ENCODE measurements at regions not wholly inside any gene's neighbourhood (a gene's known extent, or its start where the extent isn't known, plus 50 kb on each side); places are given as distances from the start of the nearest gene placed in this dataset.

GRCh38 chr18:11324956-11325882 lies 175.8 kb upstream of the PIEZO2 start:
- Histone ChIP-seq H3K9ac (ENCODE audit: low read depth, low read length) (no peak overlapping the region), H3K4me3 (ENCODE audit: low read depth, low read length) (no peak overlapping the region), H3K9me3 (ENCODE audit: control insufficient read depth, insufficient read depth, low read length) (no peaks in the 10 kb centered on the region), H3K36me3 (ENCODE audit: control insufficient read depth, insufficient read depth, low read length) (no peaks in the 10 kb centered on the region), H3K4me1 (ENCODE audit: control insufficient read depth, insufficient read depth, low read length) (no peaks in the 10 kb centered on the region), H3K27me3 (ENCODE audit: control insufficient read depth, insufficient read depth, low read length) (no peaks in the 10 kb centered on the region)

GRCh38 chr18:11324510-11324909 lies 175.1 kb upstream of the PIEZO2 start:
- Histone ChIP-seq H3K9ac (ENCODE audit: low read depth, low read length) (no peak overlapping the region), H3K27me3 (ENCODE audit: control insufficient read depth, insufficient read depth, low read length) (no peaks in the 10 kb centered on the region)

GRCh38 chr18:11323359-11323819 lies 174.0 kb upstream of the PIEZO2 start:
- Histone ChIP-seq H3K27me3 (ENCODE audit: control insufficient read depth, insufficient read depth, low read length) (no peaks in the 10 kb centered on the region), H3K9me3 (ENCODE audit: control insufficient read depth, insufficient read depth, low read length) (no peaks in the 10 kb centered on the region), H3K4me3 (ENCODE audit: low read depth, low read length) (no peak overlapping the region), H3K4me1 (ENCODE audit: control insufficient read depth, insufficient read depth, low read length) (no peaks in the 10 kb centered on the region), H3K36me3 (ENCODE audit: control insufficient read depth, insufficient read depth, low read length) (no peaks in the 10 kb centered on the region), H3K9ac (ENCODE audit: low read depth, low read length) (no peak overlapping the region)

More at GRCh38 chr18:11324510-11324909, 175.1 kb upstream of the PIEZO2 start:
- no peaks in the 10 kb centered on the region for H3K4me1 ChIP-seq (ENCODE audit: control insufficient read depth, insufficient read depth, low read length)
- no peaks in the 10 kb centered on the region for H3K36me3 ChIP-seq (ENCODE audit: control insufficient read depth, insufficient read depth, low read length)
- no peaks in the 10 kb centered on the region for H3K9me3 ChIP-seq (ENCODE audit: control insufficient read depth, insufficient read depth, low read length)
- H3K4me3 ChIP-seq (ENCODE audit: low read depth, low read length) = no peak overlapping the region

GRCh38 chr18:11322716-11323115 lies 173.3 kb upstream of the PIEZO2 start:
- no peaks in the 10 kb centered on the region for H3K27me3 ChIP-seq (ENCODE audit: control insufficient read depth, insufficient read depth, low read length)
- H3K36me3 ChIP-seq (ENCODE audit: control insufficient read depth, insufficient read depth, low read length) = no peaks in the 10 kb centered on the region
- H3K9me3 ChIP-seq (ENCODE audit: control insufficient read depth, insufficient read depth, low read length) = no peaks in the 10 kb centered on the region
- no peak overlapping the region for H3K9ac ChIP-seq (ENCODE audit: low read depth, low read length)
- no peak overlapping the region for H3K4me3 ChIP-seq (ENCODE audit: low read depth, low read length)
- no peaks in the 10 kb centered on the region for H3K4me1 ChIP-seq (ENCODE audit: control insufficient read depth, insufficient read depth, low read length)

GRCh38 chr18:11322006-11322405 lies 172.6 kb upstream of the PIEZO2 start:
- Histone ChIP-seq H3K36me3 (ENCODE audit: control insufficient read depth, insufficient read depth, low read length) (no peaks in the 10 kb centered on the region), H3K9me3 (ENCODE audit: control insufficient read depth, insufficient read depth, low read length) (no peaks in the 10 kb centered on the region), H3K4me3 (ENCODE audit: low read depth, low read length) (no peak overlapping the region), H3K4me1 (ENCODE audit: control insufficient read depth, insufficient read depth, low read length) (no peaks in the 10 kb centered on the region), H3K27me3 (ENCODE audit: control insufficient read depth, insufficient read depth, low read length) (no peaks in the 10 kb centered on the region), H3K9ac (ENCODE audit: low read depth, low read length) (no peak overlapping the region)

- no peak overlapping the region for H3K9ac ChIP-seq (ENCODE audit: low read depth, low read length)
- H3K4me1 ChIP-seq (ENCODE audit: control insufficient read depth, insufficient read depth, low read length) = no peaks in the 10 kb centered on the region
- no peaks in the 10 kb centered on the region for H3K9me3 ChIP-seq (ENCODE audit: control insufficient read depth, insufficient read depth, low read length)
- no peaks in the 10 kb centered on the region for H3K27me3 ChIP-seq (ENCODE audit: control insufficient read depth, insufficient read depth, low read length)
- H3K4me3 ChIP-seq (ENCODE audit: low read depth, low read length) = no peak overlapping the region
- no peaks in the 10 kb centered on the region for H3K36me3 ChIP-seq (ENCODE audit: control insufficient read depth, insufficient read depth, low read length)
These were observed 171.6 kb upstream of the PIEZO2 start for GRCh38 chr18:11320986-11321385.

- H3K4me1 ChIP-seq (ENCODE audit: control insufficient read depth, insufficient read depth, low read length) = no peaks in the 10 kb centered on the region
- H3K27me3 ChIP-seq (ENCODE audit: control insufficient read depth, insufficient read depth, low read length) = no peaks in the 10 kb centered on the region
- no peaks in the 10 kb centered on the region for H3K36me3 ChIP-seq (ENCODE audit: control insufficient read depth, insufficient read depth, low read length)
- H3K4me3 ChIP-seq (ENCODE audit: low read depth, low read length) = no peak overlapping the region
- no peak overlapping the region for H3K9ac ChIP-seq (ENCODE audit: low read depth, low read length)
- no peaks in the 10 kb centered on the region for H3K9me3 ChIP-seq (ENCODE audit: control insufficient read depth, insufficient read depth, low read length)
These were observed 167.2 kb upstream of the PIEZO2 start for GRCh38 chr18:11316546-11316945.

- H3K9me3 ChIP-seq (ENCODE audit: control insufficient read depth, insufficient read depth, low read length) = no peaks in the 10 kb centered on the region
- H3K27me3 ChIP-seq (ENCODE audit: control insufficient read depth, insufficient read depth, low read length) = no peaks in the 10 kb centered on the region
- no peaks in the 10 kb centered on the region for H3K4me1 ChIP-seq (ENCODE audit: control insufficient read depth, insufficient read depth, low read length)
- H3K4me3 ChIP-seq (ENCODE audit: low read depth, low read length) = no peak overlapping the region
- H3K9ac ChIP-seq (ENCODE audit: low read depth, low read length) = no peak overlapping the region
- H3K36me3 ChIP-seq (ENCODE audit: control insufficient read depth, insufficient read depth, low read length) = no peaks in the 10 kb centered on the region
These were observed 161.2 kb upstream of the PIEZO2 start for GRCh38 chr18:11310476-11311086.

- Histone ChIP-seq H3K36me3 (ENCODE audit: control insufficient read depth, insufficient read depth, low read length) (no peaks in the 10 kb centered on the region), H3K4me1 (ENCODE audit: control insufficient read depth, insufficient read depth, low read length) (no peaks in the 10 kb centered on the region), H3K9me3 (ENCODE audit: control insufficient read depth, insufficient read depth, low read length) (no peaks in the 10 kb centered on the region), H3K27me3 (ENCODE audit: control insufficient read depth, insufficient read depth, low read length) (no peaks in the 10 kb centered on the region), H3K9ac (ENCODE audit: low read depth, low read length) (no peak overlapping the region), H3K4me3 (ENCODE audit: low read depth, low read length) (no peak overlapping the region)
These were observed 159.8 kb upstream of the PIEZO2 start for GRCh38 chr18:11309172-11309571.

- Histone ChIP-seq H3K36me3 (ENCODE audit: control insufficient read depth, insufficient read depth, low read length) (no peaks in the 10 kb centered on the region), H3K4me1 (ENCODE audit: control insufficient read depth, insufficient read depth, low read length) (no peaks in the 10 kb centered on the region), H3K4me3 (ENCODE audit: low read depth, low read length) (no peak overlapping the region), H3K9me3 (ENCODE audit: control insufficient read depth, insufficient read depth, low read length) (no peaks in the 10 kb centered on the region), H3K27me3 (ENCODE audit: control insufficient read depth, insufficient read depth, low read length) (no peaks in the 10 kb centered on the region), H3K9ac (ENCODE audit: low read depth, low read length) (no peak overlapping the region)
These were observed 159.1 kb upstream of the PIEZO2 start for GRCh38 chr18:11308499-11308898.

GRCh38 chr18:11307716-11308115 lies 158.3 kb upstream of the PIEZO2 start:
- Histone ChIP-seq H3K27me3 (ENCODE audit: control insufficient read depth, insufficient read depth, low read length) (no peaks in the 10 kb centered on the region), H3K9me3 (ENCODE audit: control insufficient read depth, insufficient read depth, low read length) (no peaks in the 10 kb centered on the region), H3K36me3 (ENCODE audit: control insufficient read depth, insufficient read depth, low read length) (no peaks in the 10 kb centered on the region), H3K4me3 (ENCODE audit: low read depth, low read length) (no peak overlapping the region), H3K9ac (ENCODE audit: low read depth, low read length) (no peak overlapping the region), H3K4me1 (ENCODE audit: control insufficient read depth, insufficient read depth, low read length) (no peaks in the 10 kb centered on the region)

- Histone ChIP-seq H3K4me1 (ENCODE audit: control insufficient read depth, insufficient read depth, low read length) (no peaks in the 10 kb centered on the region), H3K36me3 (ENCODE audit: control insufficient read depth, insufficient read depth, low read length) (no peaks in the 10 kb centered on the region), H3K9ac (ENCODE audit: low read depth, low read length) (no peak overlapping the region), H3K27me3 (ENCODE audit: control insufficient read depth, insufficient read depth, low read length) (no peaks in the 10 kb centered on the region), H3K4me3 (ENCODE audit: low read depth, low read length) (no peak overlapping the region), H3K9me3 (ENCODE audit: control insufficient read depth, insufficient read depth, low read length) (no peaks in the 10 kb centered on the region)
These were observed 156.1 kb upstream of the PIEZO2 start for GRCh38 chr18:11305507-11305906.

Measured in iPS-15b (cell line).